ENCODE measurements at regions not wholly inside any gene's neighbourhood (a gene's known extent, or its start where the extent isn't known, plus 50 kb on each side); places are given as distances from the start of the nearest gene placed in this dataset.
"Not testable (repeated sequence)": the region's sequence is repeated elsewhere in the genome, so short reads cannot be mapped to it uniquely, and the experiment has no call there.

DNA sequence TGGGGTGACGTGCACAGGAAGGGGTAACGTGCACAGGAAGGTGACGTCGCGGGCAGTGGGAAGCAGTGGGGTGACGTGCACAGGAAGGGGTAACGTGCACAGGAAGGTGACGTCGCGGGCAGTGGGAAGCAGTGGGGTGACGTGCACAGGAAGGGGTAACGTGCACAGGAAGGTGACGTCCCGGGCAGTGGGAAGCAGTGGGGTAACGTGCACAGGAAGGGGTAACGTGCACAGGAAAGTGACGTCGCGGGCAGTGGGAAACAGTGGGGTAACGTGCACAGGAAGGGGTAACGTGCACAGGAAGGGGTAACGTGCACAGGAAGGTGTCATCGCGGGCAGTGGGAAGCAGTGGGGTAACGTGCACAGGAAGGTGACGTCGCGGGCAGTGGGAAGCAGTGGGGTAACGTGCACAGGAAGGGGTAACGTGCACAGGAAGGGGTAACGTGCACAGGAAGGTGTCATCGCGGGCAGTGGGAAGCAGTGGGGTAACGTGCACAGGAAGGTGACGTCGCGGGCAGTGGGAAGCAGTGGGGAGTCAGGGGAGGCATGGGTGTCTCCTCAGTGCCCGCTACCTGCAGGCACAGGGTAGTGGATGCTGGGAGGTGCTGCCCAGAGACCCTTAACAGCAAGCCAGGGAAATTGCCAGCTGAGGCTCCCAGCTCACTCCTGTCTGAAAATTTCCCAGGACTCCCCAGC, 68.0 kb upstream of the CTBP2 start:
- H3K4me3 Mint-ChIP-seq; H3K9me3 Mint-ChIP-seq; H3K27ac Mint-ChIP-seq; H3K4me1 Mint-ChIP-seq; H3K36me3 Mint-ChIP-seq (ENCODE audit: low read depth); POLR2A ChIA-PET; H3K27me3 Mint-ChIP-seq; CTCF ChIA-PET; DNase-seq: not testable (repeated sequence)

DNA sequence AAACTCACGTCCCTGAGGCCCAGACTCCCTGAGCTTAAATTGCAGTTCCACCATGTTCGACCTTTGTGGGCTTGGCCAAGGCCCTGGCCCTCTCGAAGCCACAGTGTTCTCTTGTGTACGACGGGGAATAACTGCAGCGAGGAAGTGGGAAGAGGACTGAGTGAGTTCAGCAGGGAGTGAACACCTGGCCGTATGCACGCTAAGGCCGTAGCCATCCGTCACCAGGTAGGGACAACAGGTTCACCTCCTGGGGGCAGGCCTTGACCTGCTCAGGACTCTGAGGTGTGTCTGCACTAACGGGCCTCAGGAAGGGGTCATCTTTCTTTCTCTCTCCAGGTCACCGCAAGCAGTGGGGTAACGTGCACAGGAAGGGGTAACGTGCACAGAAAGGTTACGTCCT, 67.2 kb upstream of the CTBP2 start:
- Mint-ChIP-seq H3K4me1 (no peaks in the 10 kb centered on the region), H3K27ac (no peak overlapping the region), H3K4me3 (no peak overlapping the region), H3K9me3 (peaks cover 8% of the 10 kb centered on the region), H3K27me3 (no peaks in the 10 kb centered on the region), H3K36me3 (ENCODE audit: low read depth) (no peaks in the 10 kb centered on the region)
- CTCF ChIA-PET: no interaction called here
- POLR2A ChIA-PET: no interaction called here
- no peak for DNase-seq

DNA sequence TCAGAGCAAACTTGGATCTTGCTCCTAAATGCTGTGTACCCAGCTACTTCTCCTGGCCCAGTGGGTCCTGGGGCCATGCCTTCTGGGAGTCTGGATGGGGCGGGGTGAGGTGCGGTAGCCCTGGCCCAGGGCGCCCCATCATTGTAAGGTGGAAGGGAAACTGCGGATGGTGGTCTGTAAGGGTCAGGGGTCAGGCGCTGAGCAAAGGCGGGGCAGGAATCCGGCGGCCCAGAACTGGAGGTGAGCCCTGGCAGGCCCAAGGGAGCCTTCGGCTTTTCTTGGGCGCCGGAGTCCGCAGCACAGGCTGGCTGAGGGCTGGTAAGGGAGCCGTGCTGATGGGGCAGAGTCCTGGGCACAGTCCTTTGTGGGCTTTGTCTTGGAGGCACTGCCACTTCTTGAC, 66.5 kb upstream of the CTBP2 start:
- no peaks in the 10 kb centered on the region for H3K36me3 Mint-ChIP-seq (ENCODE audit: low read depth)
- no peaks in the 10 kb centered on the region for H3K27me3 Mint-ChIP-seq
- H3K4me1 Mint-ChIP-seq: no peaks in the 10 kb centered on the region
- no peak for DNase-seq
- no peak overlapping the region for H3K27ac Mint-ChIP-seq
- peaks cover 8% of the 10 kb centered on the region for H3K9me3 Mint-ChIP-seq
- H3K4me3 Mint-ChIP-seq: no peak overlapping the region
- POLR2A ChIA-PET: no interaction called here
- CTCF ChIA-PET: no interaction called here

DNA sequence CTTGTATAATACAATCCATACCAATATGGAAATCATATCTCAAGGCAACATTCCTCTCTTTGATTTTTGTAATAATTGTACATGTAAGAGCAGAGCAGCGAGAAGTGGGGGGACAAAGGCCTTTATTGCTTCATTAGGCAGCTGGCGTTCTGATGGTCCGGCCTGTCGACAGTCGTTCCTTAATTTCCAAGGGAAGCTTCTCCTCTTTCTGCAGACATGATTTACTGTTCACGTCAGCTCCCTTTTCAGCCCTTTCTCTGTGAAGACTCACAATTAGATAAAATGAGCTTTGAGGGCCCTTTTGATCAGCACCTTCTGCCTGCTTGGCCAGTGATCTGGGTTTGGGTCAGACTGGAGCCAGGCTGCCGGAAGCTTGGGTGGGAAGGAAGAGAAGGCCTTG, 65.6 kb upstream of the CTBP2 start:
- DNase-seq: no peak
- POLR2A ChIA-PET: no interaction called here
- H3K27ac Mint-ChIP-seq: no peak overlapping the region

DNA sequence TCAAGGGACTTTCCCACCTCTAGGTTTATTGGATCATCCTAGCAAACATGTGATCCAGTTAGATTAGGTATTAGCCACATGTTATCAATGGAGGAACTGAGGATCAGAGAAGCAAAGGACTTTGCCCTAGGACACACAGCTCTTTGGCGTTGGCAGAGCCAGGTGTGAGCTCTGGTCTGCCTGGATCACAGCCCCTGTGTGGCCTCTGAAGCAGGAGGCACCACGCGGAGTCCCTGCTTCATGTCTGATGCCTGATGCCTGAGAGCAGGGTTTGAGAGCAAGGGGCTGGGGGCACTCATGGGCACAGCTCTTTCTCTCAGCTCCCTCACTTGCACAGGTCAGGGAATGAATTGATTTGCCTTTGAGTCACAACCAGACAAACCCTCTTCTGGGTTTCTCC, 64.7 kb upstream of the CTBP2 start:
- POLR2A ChIA-PET: no interaction called here
- no peak overlapping the region for H3K27ac Mint-ChIP-seq
- CTCF ChIA-PET: interaction anchor here (0.6 kb wide), 1 partner anchor 336 kb away, joined by 4 read pairs; no protein-coding TSS in a partner anchor
- no peak for DNase-seq
- H3K4me1 Mint-ChIP-seq: no peaks in the 10 kb centered on the region
- H3K27me3 Mint-ChIP-seq: no peaks in the 10 kb centered on the region
- H3K4me3 Mint-ChIP-seq: no peak overlapping the region
- H3K36me3 Mint-ChIP-seq (ENCODE audit: low read depth): no peaks in the 10 kb centered on the region
- H3K9me3 Mint-ChIP-seq: peaks cover 8% of the 10 kb centered on the region

More for the DNA sequence above, 65.6 kb upstream of the CTBP2 start:
- Mint-ChIP-seq H3K9me3 (peaks cover 8% of the 10 kb centered on the region), H3K4me3 (no peak overlapping the region), H3K36me3 (ENCODE audit: low read depth) (no peaks in the 10 kb centered on the region), H3K27me3 (no peaks in the 10 kb centered on the region), H3K4me1 (no peaks in the 10 kb centered on the region)
- CTCF ChIA-PET: no interaction called here

DNA sequence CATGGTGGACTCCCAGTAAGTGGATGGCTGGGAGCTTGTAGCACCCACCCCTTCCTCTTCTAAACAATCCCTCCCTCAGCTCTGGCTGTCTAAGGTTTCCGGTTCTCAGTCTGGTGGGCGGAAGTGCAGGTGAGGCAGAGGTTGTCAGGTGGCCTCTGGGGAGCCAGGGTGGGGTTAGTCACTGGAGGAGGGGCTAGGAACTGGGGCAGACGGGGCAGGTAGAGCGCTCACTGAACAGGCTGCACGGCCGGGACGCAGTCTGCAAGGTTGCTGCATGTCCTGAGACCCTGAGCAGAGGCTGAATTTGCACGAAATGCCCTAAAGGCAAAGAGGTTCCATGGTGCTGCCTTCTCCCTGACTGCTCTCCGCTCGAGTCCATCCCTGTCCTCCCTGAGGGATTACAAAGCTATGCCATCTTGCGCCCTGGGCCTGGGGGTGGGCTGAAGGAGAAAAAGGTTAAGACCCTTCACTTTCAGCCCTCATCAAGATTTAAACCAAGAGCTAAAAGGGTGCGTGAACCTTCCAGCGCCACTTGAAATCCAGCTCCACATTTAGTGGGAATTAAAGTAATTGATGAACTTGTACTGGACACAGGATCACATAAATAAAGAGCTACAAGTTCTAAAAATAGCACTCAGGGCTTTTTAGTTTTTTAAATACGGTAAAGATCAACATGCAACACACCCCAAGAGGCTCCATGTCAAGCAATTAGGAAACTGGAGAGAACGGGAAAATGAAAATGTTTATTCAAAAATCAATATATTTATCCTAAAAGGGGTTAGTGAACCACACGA, 62.3 kb upstream of the CTBP2 start:
- ChIA-PET CTCF (no interaction called here), POLR2A (no interaction called here)
- peaks cover 8% of the 10 kb centered on the region for H3K9me3 Mint-ChIP-seq
- H3K27me3 Mint-ChIP-seq: no peaks in the 10 kb centered on the region
- DNase-seq: no peak
- no peaks in the 10 kb centered on the region for H3K36me3 Mint-ChIP-seq (ENCODE audit: low read depth)
- no peak overlapping the region for H3K27ac Mint-ChIP-seq
- H3K4me3 Mint-ChIP-seq: no peak overlapping the region
- H3K4me1 Mint-ChIP-seq: no peaks in the 10 kb centered on the region

DNA sequence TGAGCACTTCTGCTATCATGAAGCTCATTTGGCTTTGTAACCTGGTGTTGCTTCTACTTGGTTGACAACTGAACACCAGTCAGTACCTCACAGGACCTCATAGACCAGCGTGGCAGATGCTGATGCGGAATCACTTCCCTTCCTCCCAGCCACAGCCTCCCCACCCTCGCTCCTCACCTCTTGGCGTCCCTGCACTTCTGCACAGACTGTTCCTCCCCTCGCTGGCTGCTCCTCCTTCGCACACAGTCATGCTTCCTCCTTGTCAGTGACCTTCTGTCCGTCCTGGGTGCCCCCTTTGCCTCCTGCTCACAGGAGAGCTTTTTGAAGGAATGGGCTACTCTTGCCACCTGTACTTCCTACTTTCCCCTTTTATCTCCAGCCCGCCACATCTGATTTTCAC, 61.4 kb upstream of the CTBP2 start:
- POLR2A ChIA-PET: no interaction called here
- Mint-ChIP-seq H3K9me3 (peaks cover 3% of the 10 kb centered on the region), H3K36me3 (ENCODE audit: low read depth) (no peaks in the 10 kb centered on the region), H3K27ac (no peak overlapping the region), H3K4me3 (no peak overlapping the region), H3K4me1 (no peaks in the 10 kb centered on the region), H3K27me3 (no peaks in the 10 kb centered on the region)
- no peak for DNase-seq
- CTCF ChIA-PET: no interaction called here

DNA sequence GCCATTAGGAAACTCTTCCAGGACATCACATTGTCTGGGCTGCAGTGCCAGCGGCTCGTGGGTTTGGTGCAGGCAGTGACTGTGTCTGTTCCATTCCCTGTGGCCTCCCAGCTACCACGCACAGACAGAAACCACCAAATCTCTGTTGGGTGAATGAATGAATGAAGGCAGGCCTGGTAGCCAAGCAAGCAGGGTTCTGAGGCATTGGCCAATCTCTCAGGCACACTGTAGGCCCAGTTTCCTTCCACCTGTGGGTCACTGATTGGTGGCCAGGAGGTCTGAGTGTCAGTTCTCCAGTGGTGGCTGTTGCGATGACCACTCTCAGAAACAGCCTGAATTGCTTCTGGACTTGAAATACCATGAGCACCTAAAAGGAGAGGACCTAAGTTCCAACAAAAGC, 59.4 kb upstream of the CTBP2 start:
- POLR2A ChIA-PET: no interaction called here

DNA sequence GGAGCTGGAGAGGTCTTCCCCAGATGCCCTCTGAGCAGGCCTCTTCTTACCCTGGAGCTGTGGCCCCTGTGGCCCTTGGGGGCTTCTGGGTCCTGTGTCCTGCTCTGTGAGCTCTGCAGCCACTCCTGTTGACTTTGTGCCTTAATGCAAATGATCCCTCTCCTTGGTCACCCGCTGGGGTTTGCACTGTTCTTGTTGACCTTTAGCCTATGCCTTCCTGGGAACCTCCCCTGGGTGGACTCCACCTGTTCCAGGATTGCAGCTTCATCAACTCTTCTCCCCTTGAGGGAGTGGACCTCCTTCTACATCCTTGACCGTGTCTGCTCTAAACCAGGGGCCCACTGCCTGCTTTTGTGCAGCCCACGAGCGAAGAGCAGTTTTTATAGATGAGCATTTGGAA, 58.6 kb upstream of the CTBP2 start:
- ChIA-PET POLR2A (no interaction called here), CTCF (no interaction called here)
- H3K27ac Mint-ChIP-seq: no peak overlapping the region
- no peaks in the 10 kb centered on the region for H3K36me3 Mint-ChIP-seq (ENCODE audit: low read depth)
- H3K4me3 Mint-ChIP-seq: no peak overlapping the region
- no peak for DNase-seq
- no peaks in the 10 kb centered on the region for H3K9me3 Mint-ChIP-seq
- H3K4me1 Mint-ChIP-seq: no peaks in the 10 kb centered on the region
- no peaks in the 10 kb centered on the region for H3K27me3 Mint-ChIP-seq

More for the DNA sequence above, 59.4 kb upstream of the CTBP2 start:
- no peak overlapping the region for H3K4me3 Mint-ChIP-seq
- CTCF ChIA-PET: no interaction called here
- H3K27ac Mint-ChIP-seq: no peak overlapping the region
- H3K27me3 Mint-ChIP-seq: no peaks in the 10 kb centered on the region
- no peaks in the 10 kb centered on the region for H3K36me3 Mint-ChIP-seq (ENCODE audit: low read depth)
- H3K9me3 Mint-ChIP-seq: no peaks in the 10 kb centered on the region
- no peaks in the 10 kb centered on the region for H3K4me1 Mint-ChIP-seq
- no peak for DNase-seq

DNA sequence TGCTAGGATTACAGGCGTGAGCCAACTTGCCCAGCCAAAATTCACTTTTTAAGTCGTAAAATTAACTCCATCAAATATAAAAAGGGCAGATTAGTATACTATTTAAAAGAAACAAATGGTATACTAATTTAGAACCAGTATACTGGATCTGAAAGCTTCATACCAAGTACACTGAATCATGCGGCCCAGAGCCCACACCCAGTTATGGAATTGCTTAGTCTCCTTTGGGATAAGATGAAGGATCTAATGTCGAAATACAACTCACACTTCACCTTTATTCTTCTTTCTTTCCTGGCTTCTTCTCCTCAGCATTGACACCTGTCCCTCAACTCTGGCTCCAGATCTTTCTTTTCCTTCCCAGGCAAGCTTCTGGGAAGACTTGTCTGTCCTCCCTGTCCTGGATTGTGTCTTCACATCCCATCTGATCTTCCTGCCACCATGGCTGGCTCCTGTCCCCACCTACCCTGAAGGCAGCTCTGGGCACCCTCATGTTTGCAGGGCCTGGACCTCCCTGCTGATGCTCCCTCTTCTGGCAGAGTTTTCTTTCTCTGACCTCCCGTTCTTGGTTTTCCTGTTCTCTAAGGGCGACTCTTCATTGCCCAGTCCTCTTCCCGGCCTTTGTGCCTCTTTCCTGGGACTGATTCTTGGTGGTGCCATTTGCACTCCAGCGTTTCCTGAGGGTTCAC, 57.8 kb upstream of the CTBP2 start:
- ChIA-PET CTCF (no interaction called here), POLR2A (no interaction called here)
- H3K4me1 Mint-ChIP-seq: no peaks in the 10 kb centered on the region
- no peak for DNase-seq
- H3K27ac Mint-ChIP-seq: no peak overlapping the region
- no peaks in the 10 kb centered on the region for H3K36me3 Mint-ChIP-seq (ENCODE audit: low read depth)
- H3K9me3 Mint-ChIP-seq: no peaks in the 10 kb centered on the region
- H3K4me3 Mint-ChIP-seq: no peak overlapping the region
- no peaks in the 10 kb centered on the region for H3K27me3 Mint-ChIP-seq

DNA sequence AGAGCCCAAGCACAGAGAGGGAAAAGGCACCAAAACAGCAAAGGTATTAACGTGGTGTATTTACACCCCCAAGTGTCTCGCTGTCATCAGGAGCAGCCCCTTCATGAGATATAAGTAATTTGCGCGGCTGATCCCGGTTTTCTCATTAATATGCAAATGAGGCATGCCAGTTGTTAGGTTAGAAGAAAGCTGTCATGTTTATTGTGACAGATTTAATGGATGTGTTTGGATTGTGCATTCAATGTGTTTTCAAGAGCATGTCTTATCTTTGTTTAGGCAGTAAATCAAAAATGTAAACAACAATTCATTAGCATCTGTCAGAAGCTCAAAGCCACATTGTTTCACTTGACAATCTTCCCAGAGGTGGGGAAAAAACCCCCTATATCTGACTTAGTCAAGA, 56.5 kb upstream of the CTBP2 start:
- no peaks in the 10 kb centered on the region for H3K36me3 Mint-ChIP-seq (ENCODE audit: low read depth)
- peaks cover 4% of the 10 kb centered on the region for H3K9me3 Mint-ChIP-seq
- CTCF ChIA-PET: no interaction called here

DNA sequence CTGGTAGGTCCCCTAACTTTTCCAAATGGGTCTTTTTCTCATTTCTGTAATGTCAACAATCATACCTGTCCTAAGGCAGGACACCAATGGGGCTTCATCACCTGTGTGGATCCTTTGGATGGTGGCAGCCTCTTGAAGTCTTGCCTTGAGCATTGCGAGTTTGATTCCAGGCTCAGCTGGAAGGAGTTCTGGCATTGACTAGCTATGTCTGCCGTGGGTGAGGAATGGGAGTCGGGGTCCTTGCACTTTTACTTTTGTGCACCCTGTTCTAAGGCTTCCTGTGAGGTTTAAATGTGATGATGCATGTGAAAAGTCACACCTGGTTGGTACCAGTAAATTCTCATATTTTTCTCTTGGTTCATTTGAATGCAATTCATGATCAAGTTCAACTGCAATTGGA, 55.9 kb upstream of the CTBP2 start:
- no peaks in the 10 kb centered on the region for H3K36me3 Mint-ChIP-seq (ENCODE audit: low read depth)
- peaks cover 4% of the 10 kb centered on the region for H3K9me3 Mint-ChIP-seq
- no peaks in the 10 kb centered on the region for H3K4me1 Mint-ChIP-seq
- no peak overlapping the region for H3K4me3 Mint-ChIP-seq
- CTCF ChIA-PET: no interaction called here
- DNase-seq: no peak
- H3K27me3 Mint-ChIP-seq: no peaks in the 10 kb centered on the region
- no peak overlapping the region for H3K27ac Mint-ChIP-seq
- POLR2A ChIA-PET: no interaction called here

More for the DNA sequence above, 56.5 kb upstream of the CTBP2 start:
- no peak for DNase-seq
- H3K27me3 Mint-ChIP-seq: no peaks in the 10 kb centered on the region
- POLR2A ChIA-PET: interaction anchor here (0.6 kb wide), 1 partner anchor 583 kb away, joined by 3 read pairs; no protein-coding TSS in a partner anchor
- H3K4me3 Mint-ChIP-seq: no peak overlapping the region
- no peaks in the 10 kb centered on the region for H3K4me1 Mint-ChIP-seq
- no peak overlapping the region for H3K27ac Mint-ChIP-seq

DNA sequence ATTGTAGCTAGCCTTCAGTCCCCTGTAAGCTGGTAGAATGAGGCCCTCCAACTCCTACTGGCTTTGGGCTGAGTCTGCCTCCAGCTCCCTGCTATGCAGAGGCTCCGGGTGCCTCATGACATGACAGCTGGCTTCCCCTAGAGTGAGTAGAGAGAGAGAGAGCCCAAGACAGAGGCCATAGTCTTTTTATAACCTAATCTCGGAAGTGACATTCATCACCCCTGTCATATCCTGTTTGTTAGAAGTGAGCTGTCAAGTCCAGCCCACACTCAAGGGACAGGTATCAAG, 53.9 kb upstream of the CTBP2 start:
- DNase-seq: no peak
- no peaks in the 10 kb centered on the region for H3K36me3 Mint-ChIP-seq (ENCODE audit: low read depth)
- CTCF ChIA-PET: no interaction called here
- H3K4me1 Mint-ChIP-seq: no peaks in the 10 kb centered on the region
- no peak overlapping the region for H3K27ac Mint-ChIP-seq
- H3K27me3 Mint-ChIP-seq: no peaks in the 10 kb centered on the region
- no peak overlapping the region for H3K4me3 Mint-ChIP-seq
- POLR2A ChIA-PET: no interaction called here
- peaks cover 4% of the 10 kb centered on the region for H3K9me3 Mint-ChIP-seq
